ENCODE measurements at regions not wholly inside any gene's neighbourhood (a gene's known extent, or its start where the extent isn't known, plus 50 kb on each side); places are given as distances from the start of the nearest gene placed in this dataset.

GRCh38 chr1:75083223-75083622, 51.0 kb upstream of the LHX8 start:
- TF ChIP-seq GATA2 (IDR thresholded peaks at IDR 0.05; ENCODE audit: low read depth, low read length) (no peak), GATA3 (IDR thresholded peaks at IDR 0.05; ENCODE audit: low read depth, low read length) (no peak)

All from SH-SY5Y (cell line).